Keratinocyte (primary cell): ENCODE measurements at regions not wholly inside any gene's neighbourhood (a gene's known extent, or its start where the extent isn't known, plus 50 kb on each side); places are given as distances from the start of the nearest gene placed in this dataset.

Source experiments
- DNase-seq: peaks from one replicate; pipeline ENCODE4 v3.0.0-alpha.2; 2011; ENCODE audit warnings: low read depth, missing footprints, low spot score
- FAIRE-seq: peaks from 2 replicates; lab custom pipeline; 2011; peaks lifted over from hg19 to GRCh38; lab: Jason Lieb, UNC
- H2AFZ ChIP-seq: 2 replicates; pipeline ENCODE4 v1.6.0; 2012; ENCODE audit warnings: low read length, control low read depth, inconsistent platforms; ENCODE audit not compliant: control insufficient read depth
- H3K27ac ChIP-seq: 2 replicates; pipeline ENCODE4 v1.5.1; 2011; ENCODE audit warnings: low read length; ENCODE audit not compliant: control insufficient read depth, insufficient read depth
- H3K27me3 ChIP-seq: 3 replicates; pipeline ENCODE4 v1.6.0; 2011; ENCODE audit warnings: low read length; ENCODE audit not compliant: control insufficient read depth, insufficient read depth; ENCODE audit errors: extremely low read depth
- H3K36me3 ChIP-seq, 2 experiments: 2 replicates in 1 of 2; 3 replicates in 1 of 2; pipeline ENCODE4 v1.5.1; 2011; ENCODE audit warnings: low read length in 2 of 2, mild to moderate bottlenecking in 1 of 2; ENCODE audit not compliant: control insufficient read depth in 2 of 2, insufficient read depth in 2 of 2; ENCODE audit errors: extremely low read depth in 1 of 2
- H3K4me1 ChIP-seq: 3 replicates; pipeline ENCODE4 v1.5.1; 2011; ENCODE audit warnings: low read length; ENCODE audit not compliant: control insufficient read depth, insufficient read depth; ENCODE audit errors: extremely low read depth
- H3K4me2 ChIP-seq: 3 replicates; pipeline ENCODE4 v1.6.0; 2011; ENCODE audit warnings: low read depth, low read length; ENCODE audit not compliant: control insufficient read depth, insufficient read depth; ENCODE audit errors: extremely low read depth
- H3K4me3 ChIP-seq, 3 experiments: fragments of 200-600 bp in 1 of 3; sonication (generic) in 1 of 3; 2 replicates in 2 of 3; 3 replicates in 1 of 3; pipeline ENCODE4 v1.5.1; 2011 to 2016; ENCODE audit warnings: low read length in 3 of 3, mild to moderate bottlenecking in 3 of 3, control low read depth in 2 of 3, inconsistent platforms in 1 of 3, low read depth in 1 of 3, mixed read lengths in 1 of 3, mixed run types in 1 of 3, moderate library complexity in 1 of 3; ENCODE audit not compliant: control insufficient read depth in 2 of 3, insufficient read depth in 2 of 3; ENCODE audit errors: extremely low read depth in 1 of 3
- H3K79me2 ChIP-seq: 2 replicates; pipeline ENCODE4 v1.6.0; 2012; ENCODE audit warnings: low read length; ENCODE audit not compliant: control insufficient read depth, insufficient read depth
- H3K9ac ChIP-seq: 3 replicates; pipeline ENCODE4 v1.6.0; 2011; ENCODE audit warnings: low read length; ENCODE audit not compliant: control insufficient read depth, insufficient read depth; ENCODE audit errors: extremely low read depth
- H3K9me1 ChIP-seq: 3 replicates; pipeline ENCODE4 v1.6.0; 2011; ENCODE audit warnings: low read length; ENCODE audit not compliant: control insufficient read depth, insufficient read depth; ENCODE audit errors: extremely low read depth
- H3K9me3 ChIP-seq: 2 replicates; pipeline ENCODE4 v1.5.1; 2012; ENCODE audit warnings: low read depth, low read length; ENCODE audit not compliant: control insufficient read depth
- H4K20me1 ChIP-seq: 3 replicates; pipeline ENCODE4 v1.6.0; 2011; ENCODE audit warnings: low read length; ENCODE audit not compliant: control insufficient read depth, insufficient read depth; ENCODE audit errors: extremely low read depth
- CTCF ChIP-seq, 3 experiments: IDR thresholded peaks in 1 of 3; conservative IDR thresholded peaks in 1 of 3; optimal IDR thresholded peaks in 1 of 3; 2 replicates in 2 of 3; 3 replicates in 1 of 3; pipeline versions ENCODE3 to v1.5.1; 2011; ENCODE audit warnings: low read length in 3 of 3, mild to moderate bottlenecking in 3 of 3, moderate library complexity in 2 of 3, control low read depth in 1 of 3, inconsistent platforms in 1 of 3; ENCODE audit not compliant: insufficient read depth in 2 of 3; ENCODE audit errors: extremely low read depth in 1 of 3
- EZH2 ChIP-seq: IDR thresholded peaks from one replicate; pipeline ENCODE4 v1.6.1; 2012; ENCODE audit warnings: inconsistent platforms, mild to moderate bottlenecking, low read length, moderate library complexity
- dilution Hi-C: fragments of 300-500 bp; cut with MboI; formaldehyde crosslinking; loops from one replicate; pipeline ENCODE4 v1.7.0; 2020; ENCODE audit warnings: low sequenced_read_pairs; ENCODE audit not compliant: extremely low pct_ligation_motif_present

DNA sequence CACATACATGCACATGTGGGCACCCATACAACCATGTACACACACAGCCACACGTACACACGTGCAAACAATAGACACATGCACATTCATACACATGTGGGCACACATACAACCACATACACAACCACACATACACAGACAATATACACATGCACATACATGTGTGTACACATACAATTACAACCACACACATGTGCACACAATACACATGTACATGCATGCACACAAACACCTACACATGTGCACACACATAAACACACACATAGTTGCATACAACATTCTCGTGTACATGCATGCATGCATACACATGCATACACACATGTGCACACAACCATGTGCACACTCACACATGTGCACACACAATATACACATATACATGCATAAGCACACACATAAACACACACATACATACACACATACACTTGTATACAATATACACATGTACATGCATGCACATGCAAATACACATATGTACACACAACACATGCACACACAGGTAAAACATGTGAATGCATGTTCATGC lies 118.6 kb upstream of the FRMD4A start:
- no peaks in the 10 kb centered on the region for H3K79me2 ChIP-seq
- no peaks in the 10 kb centered on the region for H3K4me1 ChIP-seq
- no peak overlapping the region for H2AFZ ChIP-seq
- no peak overlapping the region for H3K4me3 ChIP-seq
- H3K9me1 ChIP-seq, result no peaks in the 10 kb centered on the region
- no peak overlapping the region for H3K4me2 ChIP-seq
- no peak overlapping the region for H3K27ac ChIP-seq
- no peaks in the 10 kb centered on the region for H3K9me3 ChIP-seq
- H3K36me3 ChIP-seq, result no peaks in the 10 kb centered on the region
- H3K9ac ChIP-seq, result no peak overlapping the region
- no peaks in the 10 kb centered on the region for H3K27me3 ChIP-seq
- no peak for DNase-seq
- dilution Hi-C loops, result no loop called here
- TF ChIP-seq EZH2 (no peak), CTCF (optimal IDR thresholded peaks at IDR 0.05 in 1 of 3, IDR thresholded peaks at IDR 0.05 in 1 of 3, conservative IDR thresholded peaks at IDR 0.05 in 1 of 3; ENCODE audit: extremely low read depth in 1 of 3, insufficient read depth in 2 of 3, low read length in 3 of 3) (no peak)
- no peak for FAIRE-seq
- no peaks in the 10 kb centered on the region for H4K20me1 ChIP-seq

DNA sequence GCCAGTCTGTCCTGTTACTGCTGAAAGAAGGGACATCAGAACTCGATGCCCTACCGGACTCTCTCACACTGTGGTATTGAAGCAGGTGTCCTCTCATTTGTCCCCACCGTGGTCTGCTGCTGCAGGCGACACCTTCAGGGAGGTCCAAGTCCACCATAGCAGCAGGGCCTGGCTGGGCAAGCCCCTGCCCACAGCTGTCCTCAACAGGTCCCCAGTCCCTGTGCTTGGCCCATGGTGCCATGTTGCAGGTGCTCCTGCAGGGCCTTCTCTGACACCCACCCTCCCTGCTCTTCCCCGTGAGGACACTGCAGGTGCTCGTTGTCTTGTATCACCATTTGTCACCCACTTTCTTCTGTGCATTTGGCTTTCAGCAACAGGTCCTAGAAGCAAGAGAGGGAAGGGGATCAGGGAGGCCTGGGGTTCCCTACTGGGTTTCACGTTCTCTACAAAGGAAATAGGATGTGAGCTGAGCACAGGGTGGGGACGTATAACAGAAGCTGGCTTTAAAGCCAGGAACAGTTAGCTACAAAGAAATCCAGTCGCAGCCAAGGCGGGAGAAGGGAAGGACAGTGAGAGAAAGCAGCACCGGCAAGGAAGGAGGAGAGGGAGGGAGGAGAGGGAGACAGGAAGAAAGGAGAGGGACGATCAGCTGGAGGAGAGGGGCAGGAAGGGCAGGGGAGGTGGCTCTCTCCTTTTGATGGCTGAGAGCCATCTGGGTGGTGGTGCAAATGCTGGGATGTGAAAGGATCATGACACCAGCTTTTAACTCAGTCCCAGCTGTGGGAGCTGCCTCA lies 117.7 kb upstream of the FRMD4A start:
- Histone ChIP-seq H3K27ac (no peak overlapping the region), H3K9me3 (no peaks in the 10 kb centered on the region), H3K4me1 (no peaks in the 10 kb centered on the region), H2AFZ (no peak overlapping the region), H3K27me3 (no peaks in the 10 kb centered on the region), H3K9ac (no peak overlapping the region), H4K20me1 (no peaks in the 10 kb centered on the region), H3K36me3 (no peaks in the 10 kb centered on the region), H3K9me1 (no peaks in the 10 kb centered on the region), H3K4me2 (no peak overlapping the region), H3K4me3 (no peak overlapping the region), H3K79me2 (no peaks in the 10 kb centered on the region)
- no peak for FAIRE-seq
- no peak for DNase-seq
- dilution Hi-C loops, result no loop called here
- TF ChIP-seq EZH2, result no peak
